Endothelial cell of umbilical vein (primary cell): ENCODE measurements at regions not wholly inside any gene's neighbourhood (a gene's known extent, or its start where the extent isn't known, plus 50 kb on each side); places are given as distances from the start of the nearest gene placed in this dataset.

Source experiments
- BruUV-seq: library from RNA; stranded (reverse); fragments of 400-500 nt; replicated peaks from 2 replicates; lab custom pipeline; 2021; lab: Mats Ljungman, UMichigan
- CTCF ChIA-PET: fragments of 300-600, 350-600 bp; sonication (Branson Sonifier 250); formaldehyde crosslinking; loops from one replicate; lab custom pipeline; 2021; ENCODE audit warnings: antibody characterized with exemption, inconsistent platforms; lab: Charles Lee
- POLR2A ChIA-PET: fragments of 300-600, 350-600 bp; sonication (Branson Sonifier 250); formaldehyde crosslinking; loops from one replicate; lab custom pipeline; 2021; ENCODE audit warnings: antibody characterized with exemption, inconsistent platforms; lab: Charles Lee
- DNase-seq: peaks from one replicate; pipeline ENCODE4 v3.0.0-alpha.2; 2011; ENCODE audit warnings: low read depth, low spot score
- FAIRE-seq: peaks from 2 replicates; lab custom pipeline; 2011; peaks lifted over from hg19 to GRCh38; lab: Jason Lieb, UNC
- H2AFZ ChIP-seq: 2 replicates; pipeline ENCODE4 v1.6.0; 2012; ENCODE audit warnings: low read depth, low read length, control low read depth, inconsistent platforms
- H3K27ac ChIP-seq: 2 replicates; pipeline ENCODE4 v1.5.1; 2011; ENCODE audit warnings: low read depth, mild to moderate bottlenecking, control low read depth, low read length, moderate library complexity; ENCODE audit not compliant: insufficient read depth
- H3K27me3 ChIP-seq, 2 experiments: 2 replicates each; pipeline versions ENCODE4 v1.6.0 to v1.6.1; 2011; ENCODE audit warnings: low read length in 2 of 2, mixed read lengths in 1 of 2; ENCODE audit not compliant: control insufficient read depth in 2 of 2, insufficient read depth in 2 of 2
- H3K36me3 ChIP-seq, 2 experiments: 2 replicates in 1 of 2; 3 replicates in 1 of 2; pipeline ENCODE4 v1.5.1; 2011; ENCODE audit warnings: low read length in 2 of 2, mild to moderate bottlenecking in 1 of 2, moderate library complexity in 1 of 2; ENCODE audit not compliant: control insufficient read depth in 2 of 2, insufficient read depth in 2 of 2; ENCODE audit errors: extremely low read depth in 1 of 2
- H3K4me1 ChIP-seq: 3 replicates; pipeline ENCODE4 v1.5.1; 2011; ENCODE audit warnings: mild to moderate bottlenecking, low read length; ENCODE audit not compliant: control insufficient read depth, insufficient read depth; ENCODE audit errors: extremely low read depth
- H3K4me2 ChIP-seq: 2 replicates; pipeline ENCODE4 v1.6.1; 2011; ENCODE audit warnings: low read length, control low read depth, mixed read lengths; ENCODE audit not compliant: insufficient read depth
- H3K4me3 ChIP-seq, 3 experiments: fragments of 200-600 bp in 1 of 3; sonication (generic), shearing (Covaris generic) in 1 of 3; replicated peaks in 1 of 3; 2 replicates each; pipeline ENCODE4 v1.5.1; 2011 to 2016; ENCODE audit warnings: control low read depth in 3 of 3, low read length in 3 of 3, mild to moderate bottlenecking in 2 of 3, inconsistent platforms in 1 of 3, low read depth in 1 of 3, moderate library complexity in 1 of 3; ENCODE audit not compliant: insufficient read depth in 1 of 3
- H3K79me2 ChIP-seq: 2 replicates; pipeline ENCODE4 v1.6.0; 2012; ENCODE audit warnings: low read length, inconsistent platforms; ENCODE audit not compliant: control insufficient read depth, insufficient read depth
- H3K9ac ChIP-seq: replicated peaks from 2 replicates; pipeline ENCODE3; 2011; ENCODE audit warnings: low read length, control low read depth; ENCODE audit not compliant: insufficient read depth; ENCODE audit errors: extremely low read depth
- H3K9me1 ChIP-seq: replicated peaks from 3 replicates; pipeline ENCODE4 v1.6.0; 2011; ENCODE audit warnings: mild to moderate bottlenecking, low read length; ENCODE audit not compliant: control insufficient read depth, insufficient read depth; ENCODE audit errors: extremely low read depth
- H3K9me3 ChIP-seq: replicated peaks from 2 replicates; pipeline ENCODE4 v1.5.1; 2012; ENCODE audit warnings: low read length, inconsistent platforms; ENCODE audit not compliant: control insufficient read depth, insufficient read depth
- H4K20me1 ChIP-seq: replicated peaks from 2 replicates; pipeline ENCODE3; 2011; ENCODE audit warnings: mild to moderate bottlenecking, low read length; ENCODE audit not compliant: control insufficient read depth, insufficient read depth; ENCODE audit errors: extremely low read depth
- EZH2 ChIP-seq: IDR thresholded peaks from 2 replicates; pipeline ENCODE4 v1.6.1; 2012; ENCODE audit warnings: borderline replicate concordance, low read depth, mild to moderate bottlenecking, moderate library complexity, low read length, inconsistent platforms; ENCODE audit not compliant: severe bottlenecking
- FOS ChIP-seq: IDR thresholded peaks from 2 replicates; pipeline ENCODE4 v1.6.1; 2011; ENCODE audit warnings: mild to moderate bottlenecking, low read length, moderate library complexity, borderline replicate concordance; ENCODE audit not compliant: insufficient read depth
- GATA2 ChIP-seq: IDR thresholded peaks from 2 replicates; pipeline ENCODE4 v1.7.0; 2011; ENCODE audit warnings: low read depth, mild to moderate bottlenecking, moderate library complexity, mixed read lengths, low read length; ENCODE audit not compliant: insufficient read length, insufficient read depth
- JUN ChIP-seq: IDR thresholded peaks from 2 replicates; pipeline ENCODE4 v1.6.1; 2011; ENCODE audit warnings: borderline replicate concordance, low read depth; ENCODE audit not compliant: insufficient read length, insufficient read depth
- MYC ChIP-seq: IDR thresholded peaks from one replicate; pipeline ENCODE4 v1.6.1; 2011; ENCODE audit warnings: mild to moderate bottlenecking, low read depth, low read length
- POLR2A ChIP-seq: IDR thresholded peaks from 2 replicates; pipeline ENCODE4 v1.6.1; 2012; ENCODE audit warnings: low read depth, mild to moderate bottlenecking, control low read depth, low read length
- POLR2AphosphoS5 ChIP-seq: IDR thresholded peaks from 2 replicates; pipeline ENCODE4 v1.6.1; 2012; ENCODE audit warnings: low read depth, mild to moderate bottlenecking, control low read depth, low read length, moderate library complexity; ENCODE audit not compliant: insufficient read depth
- dilution Hi-C: fragments of 300-500 bp; cut with MboI; formaldehyde crosslinking; loops from one replicate; pipeline ENCODE4 v1.15.0; 2019; ENCODE audit warnings: low sequenced_read_pairs; ENCODE audit not compliant: extremely low pct_ligation_motif_present
- intact Hi-C: fragments of 100-400 bp; cut with micrococcal nuclease; formaldehyde crosslinking; loops from one replicate; pipeline ENCODE4 v1.10.0; 2022
- TF ChIP-seq, protein P1 (sequence below), 2 donors: IDR thresholded peaks; 1 replicate in 1 of 2; 2 replicates in 1 of 2; pipeline ENCODE4 v1.5.1; 2011; ENCODE audit warnings: low read length in 2 of 2, mild to moderate bottlenecking in 2 of 2, moderate library complexity in 2 of 2, control low read depth in 1 of 2, inconsistent platforms in 1 of 2, low read depth in 1 of 2; ENCODE audit not compliant: insufficient read depth in 1 of 2; ENCODE audit errors: extremely low read depth in 1 of 2
- TF ChIP-seq, protein P2 (sequence below): IDR thresholded peaks from 2 replicates; pipeline ENCODE4 v1.6.1; 2011; ENCODE audit not compliant: insufficient read depth, insufficient read length

DNA sequence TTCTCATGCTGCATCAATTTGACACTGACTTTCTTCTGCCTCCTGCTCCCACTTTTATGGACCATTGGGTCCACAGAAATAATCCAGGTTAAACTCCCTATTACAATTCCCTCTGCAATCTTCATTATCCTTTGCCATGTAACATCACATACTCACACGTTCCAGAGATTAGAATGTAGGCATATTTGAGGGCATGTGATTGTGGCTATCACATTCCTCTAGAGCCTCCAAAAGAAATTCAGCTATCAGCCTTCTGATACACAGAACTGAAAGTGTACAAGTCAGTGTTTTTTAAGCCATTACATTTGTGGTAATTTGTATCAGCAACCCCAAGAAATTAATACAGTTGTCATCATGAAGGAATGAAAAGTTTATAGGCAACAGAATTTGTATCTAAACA lies 892.4 kb downstream of the RPS29 start:
- Histone ChIP-seq H3K9me1 (no peaks in the 10 kb centered on the region), H3K9me3 (no peaks in the 10 kb centered on the region), H3K36me3 (no peaks in the 10 kb centered on the region), H3K9ac (no peak overlapping the region), H3K4me3 (no peak overlapping the region), H3K79me2 (no peaks in the 10 kb centered on the region), H3K27ac (no peak overlapping the region), H2AFZ (no peak overlapping the region), H3K4me2 (no peak overlapping the region), H3K27me3 (no peaks in the 10 kb centered on the region), H4K20me1 (no peaks in the 10 kb centered on the region), H3K4me1 (no peaks in the 10 kb centered on the region)
- dilution Hi-C loops = no loop called here
- BruUV-seq = no TSS peak
- no peak for TF ChIP-seq POLR2A
- TF ChIP-seq POLR2AphosphoS5 = no peak
- no peak for TF ChIP-seq GATA2
- TF ChIP-seq, protein P1, sequence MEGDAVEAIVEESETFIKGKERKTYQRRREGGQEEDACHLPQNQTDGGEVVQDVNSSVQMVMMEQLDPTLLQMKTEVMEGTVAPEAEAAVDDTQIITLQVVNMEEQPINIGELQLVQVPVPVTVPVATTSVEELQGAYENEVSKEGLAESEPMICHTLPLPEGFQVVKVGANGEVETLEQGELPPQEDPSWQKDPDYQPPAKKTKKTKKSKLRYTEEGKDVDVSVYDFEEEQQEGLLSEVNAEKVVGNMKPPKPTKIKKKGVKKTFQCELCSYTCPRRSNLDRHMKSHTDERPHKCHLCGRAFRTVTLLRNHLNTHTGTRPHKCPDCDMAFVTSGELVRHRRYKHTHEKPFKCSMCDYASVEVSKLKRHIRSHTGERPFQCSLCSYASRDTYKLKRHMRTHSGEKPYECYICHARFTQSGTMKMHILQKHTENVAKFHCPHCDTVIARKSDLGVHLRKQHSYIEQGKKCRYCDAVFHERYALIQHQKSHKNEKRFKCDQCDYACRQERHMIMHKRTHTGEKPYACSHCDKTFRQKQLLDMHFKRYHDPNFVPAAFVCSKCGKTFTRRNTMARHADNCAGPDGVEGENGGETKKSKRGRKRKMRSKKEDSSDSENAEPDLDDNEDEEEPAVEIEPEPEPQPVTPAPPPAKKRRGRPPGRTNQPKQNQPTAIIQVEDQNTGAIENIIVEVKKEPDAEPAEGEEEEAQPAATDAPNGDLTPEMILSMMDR (IDR thresholded peaks at IDR 0.05; ENCODE audit: extremely low read depth in 1 of 2, insufficient read depth in 1 of 2, low read depth in 1 of 2, low read length in 2 of 2) = no peak
- no peak for TF ChIP-seq JUN
- TF ChIP-seq MYC = no peak
- TF ChIP-seq, protein P2, sequence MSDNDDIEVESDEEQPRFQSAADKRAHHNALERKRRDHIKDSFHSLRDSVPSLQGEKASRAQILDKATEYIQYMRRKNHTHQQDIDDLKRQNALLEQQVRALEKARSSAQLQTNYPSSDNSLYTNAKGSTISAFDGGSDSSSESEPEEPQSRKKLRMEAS = no peak
- TF ChIP-seq FOS = no peak
- TF ChIP-seq EZH2 = no peak
- FAIRE-seq (no peak), DNase-seq (no peak)
- ChIA-PET CTCF (no interaction called here), POLR2A (no interaction called here)
- intact Hi-C loops = no loop called here
